H1 (cell line): ENCODE measurements at regions not wholly inside any gene's neighbourhood (a gene's known extent, or its start where the extent isn't known, plus 50 kb on each side); places are given as distances from the start of the nearest gene placed in this dataset.

ENCODE experiments used
- CHD7 ChIP-seq: fragments of 300-600 bp; sonication (generic); IDR thresholded peaks from 2 replicates; pipeline ENCODE4 v1.7.1; 2012; ENCODE audit warnings: low read length, moderate library complexity, mild to moderate bottlenecking, inconsistent platforms; ENCODE audit not compliant: insufficient replicate concordance
- E2F6 ChIP-seq: IDR thresholded peaks from 2 replicates; pipeline ENCODE4 v1.6.1; 2012; ENCODE audit warnings: inconsistent platforms
- GABPA ChIP-seq: IDR thresholded peaks from 2 replicates; pipeline ENCODE4 v1.6.1; 2011; ENCODE audit warnings: mild to moderate bottlenecking, low read length, moderate library complexity, borderline replicate concordance; ENCODE audit not compliant: insufficient read depth
- MAX ChIP-seq: IDR thresholded peaks from 2 replicates; pipeline ENCODE4 v1.6.1; 2012; ENCODE audit warnings: inconsistent platforms
- POLR2A ChIP-seq, 2 experiments: IDR thresholded peaks; 1 replicate in 1 of 2; 2 replicates in 1 of 2; pipeline ENCODE4 v1.6.1; 2011; ENCODE audit warnings: low read depth in 2 of 2, low read length in 2 of 2, mild to moderate bottlenecking in 2 of 2; ENCODE audit errors: control extremely low read depth in 1 of 2
- SIN3A ChIP-seq, 2 experiments: IDR thresholded peaks in 1 of 2; conservative IDR thresholded peaks in 1 of 2; 2 replicates each; pipeline ENCODE4 v1.6.1; 2011 to 2012; ENCODE audit warnings: low read length in 2 of 2, improper control_type of control experiment in 1 of 2, low read depth in 1 of 2, mild to moderate bottlenecking in 1 of 2
- SIRT6 ChIP-seq: IDR thresholded peaks from one replicate; pipeline ENCODE4 v1.7.1; 2012; ENCODE audit warnings: low read length, inconsistent platforms

- TF ChIP-seq CHD7 (no peak), E2F6 (no peak), SIN3A (conservative IDR thresholded peaks at IDR 0.05 in 1 of 2, IDR thresholded peaks at IDR 0.05 in 1 of 2; ENCODE audit: low read depth in 1 of 2, low read length in 2 of 2) (no peak), GABPA (no peak), SIRT6 (no peak), MAX (no peak), POLR2A (IDR thresholded peaks at IDR 0.05; ENCODE audit: control extremely low read depth in 1 of 2, low read depth in 2 of 2, low read length in 2 of 2) (no peak)
Observed at GRCh38 chr1:195738966-195739650, 869.1 kb downstream of the KCNT2 start (continued).
